OCI-LY1 (cell line): ENCODE measurements at regions not wholly inside any gene's neighbourhood (a gene's known extent, or its start where the extent isn't known, plus 50 kb on each side); places are given as distances from the start of the nearest gene placed in this dataset.

Source experiments
- H2AFZ ChIP-seq: fragments of 200-600 bp; sonication (generic), shearing (Covaris generic); 2 replicates; pipeline ENCODE4 v1.6.0; 2014; ENCODE audit warnings: antibody characterized with exemption, mild to moderate bottlenecking, low read length
- H3F3A ChIP-seq: fragments of 200-600 bp; sonication (generic), shearing (Covaris generic); 2 replicates; pipeline ENCODE4 v1.6.0; 2014; ENCODE audit warnings: mild to moderate bottlenecking, antibody characterized with exemption, low read length, moderate library complexity; ENCODE audit not compliant: insufficient read depth
- H3K27ac ChIP-seq: fragments of 200-600 bp; sonication (generic); 2 replicates; pipeline ENCODE4 v1.5.1; 2014; ENCODE audit warnings: low read length, mixed run types, mild to moderate bottlenecking, low read depth; ENCODE audit not compliant: poor library complexity, severe bottlenecking
- H3K27me3 ChIP-seq: fragments of 200-600 bp; sonication (generic); 2 replicates; pipeline ENCODE4 v1.6.0; 2014; ENCODE audit warnings: antibody characterized with exemption, mild to moderate bottlenecking, low read length, moderate library complexity; ENCODE audit not compliant: insufficient read depth
- H3K36me3 ChIP-seq: fragments of 200-600 bp; sonication (generic); 2 replicates; pipeline ENCODE4 v1.6.1; 2014; ENCODE audit warnings: mild to moderate bottlenecking, antibody characterized with exemption, low read length, moderate library complexity, mixed read lengths; ENCODE audit not compliant: insufficient read depth
- H3K4me1 ChIP-seq: fragments of 200-600 bp; sonication (generic); 2 replicates; pipeline ENCODE4 v1.5.1; 2014; ENCODE audit warnings: mild to moderate bottlenecking, low read length, moderate library complexity; ENCODE audit not compliant: insufficient read depth, severe bottlenecking
- H3K4me2 ChIP-seq: fragments of 200-600 bp; sonication (generic), shearing (Covaris generic); 2 replicates; pipeline ENCODE4 v1.6.1; 2014; ENCODE audit warnings: low read length
- H3K4me3 ChIP-seq: fragments of 200-600 bp; sonication (generic); 2 replicates; pipeline ENCODE4 v1.5.1; 2014; ENCODE audit warnings: low read length, low read depth, mild to moderate bottlenecking, mixed read lengths; ENCODE audit not compliant: poor library complexity, severe bottlenecking
- H3K79me2 ChIP-seq: fragments of 200-600 bp; shearing (Covaris generic); 2 replicates; pipeline ENCODE4 v1.6.1; 2016; ENCODE audit warnings: mixed run types, low read length, mixed read lengths; ENCODE audit not compliant: insufficient read depth
- H3K9ac ChIP-seq: fragments of 200-600 bp; sonication (generic), shearing (Covaris generic); 2 replicates; pipeline ENCODE4 v1.6.1; 2014; ENCODE audit warnings: mild to moderate bottlenecking, low read length, mixed read lengths
- H3K9me2 ChIP-seq: fragments of 200-600 bp; sonication (generic), shearing (Covaris generic); 2 replicates; pipeline ENCODE4 v1.6.1; 2014; ENCODE audit warnings: low read depth, mild to moderate bottlenecking, low read length, mixed read lengths
- H3K9me3 ChIP-seq: fragments of 200-600 bp; shearing (Covaris generic); 2 replicates; pipeline ENCODE4 v1.6.1; 2014; ENCODE audit warnings: low read length, mixed read lengths
- H4K20me1 ChIP-seq: fragments of 200-600 bp; sonication (generic), shearing (Covaris generic); 2 replicates; pipeline ENCODE4 v1.6.0; 2016; ENCODE audit warnings: mild to moderate bottlenecking, low read length; ENCODE audit not compliant: insufficient read depth
- EZH2 ChIP-seq: fragments of 200-600 bp; sonication (generic), shearing (Covaris generic); IDR thresholded peaks from 2 replicates; pipeline ENCODE4 v1.8.0; 2017; ENCODE audit warnings: borderline replicate concordance, mixed run types, mild to moderate bottlenecking, antibody characterized with exemption, low read length, moderate library complexity, mixed read lengths
- TF ChIP-seq, protein P1 (sequence below): fragments of 200-600 bp; sonication (generic), shearing (Covaris generic); IDR thresholded peaks from 2 replicates; pipeline ENCODE4 v1.5.1; 2017; ENCODE audit warnings: mild to moderate bottlenecking, antibody characterized with exemption, low read length, moderate library complexity, mixed read lengths

DNA sequence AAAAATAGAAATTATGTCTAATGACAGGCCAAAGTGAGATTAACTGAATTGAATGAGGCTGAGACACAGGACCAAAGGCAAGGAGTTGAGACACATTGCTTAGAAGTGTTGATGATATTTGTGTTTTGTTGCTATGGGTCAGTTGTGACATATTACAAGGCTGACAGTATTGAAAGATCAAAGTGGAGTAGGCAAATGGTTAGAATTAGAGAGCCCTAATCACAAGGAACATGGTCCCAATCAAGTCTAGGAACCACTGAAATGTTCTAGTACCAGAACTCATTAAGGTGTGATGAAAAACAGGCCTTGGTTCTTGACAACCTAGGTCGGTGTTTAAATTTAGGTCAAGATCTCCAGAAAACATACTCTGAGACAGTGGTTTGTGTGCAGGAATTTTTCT lies 896.3 kb upstream of the HS3ST1 start:
- H3K27ac ChIP-seq = no peak overlapping the region
- H3F3A ChIP-seq = no peaks in the 10 kb centered on the region
- no peaks in the 10 kb centered on the region for H3K36me3 ChIP-seq
- no peaks in the 10 kb centered on the region for H3K9me2 ChIP-seq
- H3K79me2 ChIP-seq = no peaks in the 10 kb centered on the region
- TF ChIP-seq EZH2 = no peak
- TF ChIP-seq, protein P1, sequence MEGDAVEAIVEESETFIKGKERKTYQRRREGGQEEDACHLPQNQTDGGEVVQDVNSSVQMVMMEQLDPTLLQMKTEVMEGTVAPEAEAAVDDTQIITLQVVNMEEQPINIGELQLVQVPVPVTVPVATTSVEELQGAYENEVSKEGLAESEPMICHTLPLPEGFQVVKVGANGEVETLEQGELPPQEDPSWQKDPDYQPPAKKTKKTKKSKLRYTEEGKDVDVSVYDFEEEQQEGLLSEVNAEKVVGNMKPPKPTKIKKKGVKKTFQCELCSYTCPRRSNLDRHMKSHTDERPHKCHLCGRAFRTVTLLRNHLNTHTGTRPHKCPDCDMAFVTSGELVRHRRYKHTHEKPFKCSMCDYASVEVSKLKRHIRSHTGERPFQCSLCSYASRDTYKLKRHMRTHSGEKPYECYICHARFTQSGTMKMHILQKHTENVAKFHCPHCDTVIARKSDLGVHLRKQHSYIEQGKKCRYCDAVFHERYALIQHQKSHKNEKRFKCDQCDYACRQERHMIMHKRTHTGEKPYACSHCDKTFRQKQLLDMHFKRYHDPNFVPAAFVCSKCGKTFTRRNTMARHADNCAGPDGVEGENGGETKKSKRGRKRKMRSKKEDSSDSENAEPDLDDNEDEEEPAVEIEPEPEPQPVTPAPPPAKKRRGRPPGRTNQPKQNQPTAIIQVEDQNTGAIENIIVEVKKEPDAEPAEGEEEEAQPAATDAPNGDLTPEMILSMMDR = no peak
- no peak overlapping the region for H3K4me3 ChIP-seq
- H2AFZ ChIP-seq = no peak overlapping the region
- no peaks in the 10 kb centered on the region for H3K4me1 ChIP-seq
- no peaks in the 10 kb centered on the region for H3K27me3 ChIP-seq
- H3K9me3 ChIP-seq = no peaks in the 10 kb centered on the region
- H3K4me2 ChIP-seq = no peak overlapping the region
- H4K20me1 ChIP-seq = no peaks in the 10 kb centered on the region
- no peak overlapping the region for H3K9ac ChIP-seq

DNA sequence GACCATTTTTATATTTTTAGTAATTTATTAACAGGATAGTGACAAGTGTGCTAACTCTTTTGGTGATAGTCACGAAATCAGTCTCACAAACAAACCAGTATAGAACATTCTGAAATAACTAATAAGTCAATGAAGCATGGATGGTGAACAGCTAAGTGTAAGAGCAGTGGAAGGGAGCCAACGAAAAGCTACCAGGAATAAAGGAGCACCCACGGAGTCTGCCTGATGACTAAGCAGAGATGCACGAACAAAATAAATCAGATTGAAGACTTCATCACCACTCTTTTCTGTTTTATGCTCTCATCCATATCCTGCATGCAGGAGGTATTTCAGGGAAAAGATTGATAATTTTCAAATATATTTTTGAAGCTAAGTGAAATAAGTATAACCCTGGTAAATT lies 891.1 kb upstream of the HS3ST1 start:
- no peaks in the 10 kb centered on the region for H3K36me3 ChIP-seq
- no peaks in the 10 kb centered on the region for H3K9me2 ChIP-seq
- no peak overlapping the region for H3K4me3 ChIP-seq
- no peaks in the 10 kb centered on the region for H3K4me1 ChIP-seq
- no peak overlapping the region for H3K27ac ChIP-seq
- H3K9ac ChIP-seq = no peak overlapping the region
- no peaks in the 10 kb centered on the region for H4K20me1 ChIP-seq
- H3K79me2 ChIP-seq = no peaks in the 10 kb centered on the region
- no peak overlapping the region for H2AFZ ChIP-seq
- H3K27me3 ChIP-seq = no peaks in the 10 kb centered on the region
- H3K4me2 ChIP-seq = no peak overlapping the region
- H3F3A ChIP-seq = no peaks in the 10 kb centered on the region
- TF ChIP-seq, protein P1 = no peak
- no peak for TF ChIP-seq EZH2
- H3K9me3 ChIP-seq = no peaks in the 10 kb centered on the region

DNA sequence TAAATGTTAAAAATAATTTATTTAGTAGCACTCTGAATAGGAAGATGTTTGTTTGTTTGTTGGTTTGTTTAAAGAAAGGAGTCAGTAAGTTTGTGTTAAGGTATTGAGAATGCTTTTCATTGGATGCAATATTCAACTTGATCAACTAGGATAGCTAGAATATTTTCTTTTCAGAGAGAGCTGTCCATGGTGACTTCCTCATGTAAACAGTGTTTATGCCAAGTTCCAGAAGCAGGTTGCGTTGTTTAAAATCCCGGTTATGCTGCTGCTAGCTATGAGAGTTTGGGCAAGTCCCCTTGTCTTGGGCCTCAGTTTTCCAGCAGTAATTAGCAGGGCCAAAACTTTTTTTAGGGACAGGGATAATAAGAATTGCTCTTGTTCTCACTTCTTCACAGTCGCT lies 876.2 kb upstream of the HS3ST1 start:
- no peaks in the 10 kb centered on the region for H3K79me2 ChIP-seq

More for the DNA sequence above, 876.2 kb upstream of the HS3ST1 start:
- no peaks in the 10 kb centered on the region for H3K4me1 ChIP-seq
- no peaks in the 10 kb centered on the region for H3K9me3 ChIP-seq
- no peaks in the 10 kb centered on the region for H3K27me3 ChIP-seq
- no peak overlapping the region for H3K4me2 ChIP-seq
- TF ChIP-seq EZH2 = no peak
- TF ChIP-seq, protein P1 = no peak
- no peaks in the 10 kb centered on the region for H4K20me1 ChIP-seq
- no peak overlapping the region for H2AFZ ChIP-seq
- no peak overlapping the region for H3K9ac ChIP-seq
- no peak overlapping the region for H3K27ac ChIP-seq
- H3K4me3 ChIP-seq = no peak overlapping the region
- H3K36me3 ChIP-seq = no peaks in the 10 kb centered on the region
- no peaks in the 10 kb centered on the region for H3K9me2 ChIP-seq
- no peaks in the 10 kb centered on the region for H3F3A ChIP-seq
